HTR-8/SVneo (cell line): ENCODE measurements at regions not wholly inside any gene's neighbourhood (a gene's known extent, or its start where the extent isn't known, plus 50 kb on each side); places are given as distances from the start of the nearest gene placed in this dataset.

Source experiments
- DNase-seq: peaks from one replicate; pipeline ENCODE4 v3.0.0; 2011; ENCODE audit warnings: low spot score, mixed read lengths; ENCODE audit not compliant: insufficient read length
- FAIRE-seq: peaks from 2 replicates; lab custom pipeline; 2011; peaks lifted over from hg19 to GRCh38; lab: Jason Lieb, UNC

GRCh38 chr11:119910650-119911049, 181.7 kb upstream of the NECTIN1 start:
- FAIRE-seq, result no peak

GRCh38 chr11:119910051-119910450, 181.1 kb upstream of the NECTIN1 start:
- no peak for FAIRE-seq
- no peak for DNase-seq

More at GRCh38 chr11:119910650-119911049, 181.7 kb upstream of the NECTIN1 start:
- no peak for DNase-seq

GRCh38 chr11:119909495-119909894, 180.5 kb upstream of the NECTIN1 start:
- no peak for FAIRE-seq
- DNase-seq, result no peak

GRCh38 chr11:119909077-119909476, 180.1 kb upstream of the NECTIN1 start:
- no peak for DNase-seq
- FAIRE-seq, result no peak

- no peak for DNase-seq
- FAIRE-seq, result no peak
Observed at GRCh38 chr11:119908573-119908904, 179.5 kb upstream of the NECTIN1 start.

DNA sequence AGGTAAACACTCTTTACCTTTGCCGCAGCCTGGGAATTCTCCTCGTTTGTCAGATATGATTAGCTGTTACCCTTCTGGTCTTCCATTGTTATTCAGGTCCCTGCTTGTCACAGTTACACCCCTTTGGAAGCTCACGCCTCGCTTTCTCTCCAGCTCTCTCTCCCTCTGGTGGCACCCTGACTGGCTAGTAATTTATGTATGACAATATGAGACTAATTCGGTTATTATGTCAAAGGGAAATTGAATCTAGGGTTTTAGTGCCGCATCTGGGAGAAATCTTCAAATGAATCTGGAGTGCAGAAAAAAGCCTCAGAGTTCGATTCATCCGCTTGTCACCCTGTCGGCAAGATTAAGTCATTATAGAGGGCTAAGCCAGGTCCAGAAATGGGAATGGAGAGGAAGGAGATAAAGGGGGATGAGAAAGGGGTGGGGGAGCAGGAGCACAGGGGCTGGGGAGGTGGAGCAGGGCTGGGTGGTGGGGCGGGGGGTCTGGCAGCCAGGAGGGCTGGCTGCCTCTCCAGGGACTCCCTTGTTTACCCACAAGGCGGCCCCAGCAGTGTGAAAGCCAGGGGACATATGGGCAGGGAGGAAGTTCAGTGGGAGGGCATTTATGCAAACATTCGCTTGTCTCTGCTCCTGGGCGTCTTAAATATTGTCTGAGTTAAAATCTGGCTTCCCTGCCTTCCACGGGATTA, 179.0 kb upstream of the NECTIN1 start:
- DNase-seq, result no peak
- FAIRE-seq, result no peak

GRCh38 chr11:119907122-119907851, 178.3 kb upstream of the NECTIN1 start:
- FAIRE-seq (no peak), DNase-seq (no peak)

- DNase-seq, result no peak
- FAIRE-seq, result no peak
Observed at GRCh38 chr11:119906376-119906775, 177.4 kb upstream of the NECTIN1 start.

DNA sequence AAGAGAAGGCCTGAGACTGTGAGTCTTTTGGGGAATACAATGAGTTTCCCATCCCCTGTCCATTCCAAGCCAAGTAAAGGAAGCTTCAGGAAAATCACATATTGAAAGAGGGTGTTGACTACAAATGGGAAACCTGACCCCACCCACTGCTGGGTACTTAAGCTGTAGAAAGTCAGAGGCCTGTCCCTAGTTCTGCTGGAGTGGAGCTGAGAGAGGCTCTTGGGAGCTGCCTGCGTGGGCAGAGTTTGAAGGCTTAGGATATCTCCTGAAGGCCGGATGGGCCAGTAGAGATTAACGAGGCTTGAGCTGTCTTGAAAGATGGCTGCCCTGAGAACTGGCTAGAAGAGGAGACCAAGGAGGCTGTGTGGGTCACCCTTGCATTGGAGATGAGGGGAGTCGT, 176.2 kb upstream of the NECTIN1 start:
- FAIRE-seq, result no peak

DNA sequence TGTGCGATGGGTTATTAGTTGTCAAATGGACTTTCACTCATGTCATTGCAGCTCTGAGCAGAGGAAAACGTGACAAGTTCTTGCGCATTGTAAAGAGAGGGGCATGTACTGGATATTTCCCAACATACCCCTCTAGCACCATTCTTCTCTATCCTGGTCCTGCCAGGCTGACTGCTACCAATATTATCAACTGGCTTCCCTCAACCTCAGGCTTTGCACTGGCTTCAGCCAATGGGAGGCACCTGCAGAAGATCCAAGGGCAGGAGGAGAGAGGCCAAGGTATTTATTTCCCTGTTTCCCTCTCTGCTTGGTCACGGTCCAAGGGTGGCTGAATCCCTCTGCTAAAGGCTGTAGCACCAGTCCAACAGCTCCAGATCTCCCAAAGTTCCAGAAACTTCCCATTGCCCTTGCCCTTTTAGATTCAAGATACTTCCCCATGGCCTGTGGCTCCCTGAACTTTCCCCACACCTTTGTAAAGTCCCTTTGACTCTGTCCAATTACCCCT, 175.6 kb upstream of the NECTIN1 start:
- no peak for DNase-seq
- no peak for FAIRE-seq

More for the DNA sequence above, 176.2 kb upstream of the NECTIN1 start:
- no peak for DNase-seq

DNA sequence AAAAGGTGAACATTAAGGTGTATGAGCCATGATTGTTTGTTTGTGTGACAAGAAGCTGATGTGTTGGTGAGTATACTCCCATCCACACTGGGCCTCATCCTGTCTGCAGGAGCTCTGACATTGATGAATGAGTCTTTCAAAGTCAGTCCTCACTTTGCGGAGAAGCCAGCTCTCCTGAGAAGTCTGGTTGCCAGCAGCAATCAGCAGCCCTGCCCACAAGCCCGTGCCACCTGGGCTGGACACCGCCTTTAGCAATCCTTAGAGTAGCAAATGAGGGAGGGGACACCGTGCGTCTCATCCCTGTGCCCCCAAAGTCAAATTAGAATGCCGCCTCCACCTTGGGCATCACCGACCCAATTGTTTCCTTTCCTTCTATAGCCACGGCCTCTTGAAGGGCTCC, 174.8 kb upstream of the NECTIN1 start:
- DNase-seq (no peak), FAIRE-seq (no peak)

GRCh38 chr11:119903389-119903788, 174.4 kb upstream of the NECTIN1 start:
- FAIRE-seq (no peak), DNase-seq (no peak)

GRCh38 chr11:119902656-119903231, 173.7 kb upstream of the NECTIN1 start:
- FAIRE-seq (no peak), DNase-seq (no peak)

- DNase-seq (no peak), FAIRE-seq (no peak)
Observed at GRCh38 chr11:119901657-119902577, 172.9 kb upstream of the NECTIN1 start.

- FAIRE-seq, result no peak
- DNase-seq, result no peak
Observed at GRCh38 chr11:119899997-119900396, 171.0 kb upstream of the NECTIN1 start.

DNA sequence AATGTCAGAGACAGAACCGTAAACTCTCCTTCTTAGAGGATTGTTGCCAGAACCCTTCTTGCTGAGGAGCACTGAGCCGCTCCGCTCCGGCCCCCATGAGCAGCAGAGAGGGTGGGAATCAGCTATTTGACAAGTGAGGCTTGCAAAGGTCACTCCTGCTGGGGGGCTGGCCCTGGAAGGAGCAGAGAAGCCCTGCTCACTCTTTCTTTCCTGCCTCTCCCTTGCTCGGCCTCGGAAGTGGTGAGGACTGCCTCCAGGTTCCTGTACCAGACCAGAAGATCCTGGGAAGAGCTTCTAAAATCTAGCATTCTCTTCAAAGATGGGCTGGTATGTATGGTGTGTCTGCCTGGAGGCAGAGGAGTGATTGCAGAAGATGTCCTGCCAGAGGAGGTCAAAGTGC, 168.6 kb upstream of the NECTIN1 start:
- DNase-seq (no peak), FAIRE-seq (no peak)

- DNase-seq, result no peak
Observed at GRCh38 chr11:119897046-119897440, 168.0 kb upstream of the NECTIN1 start.

GRCh38 chr11:119896387-119897045, 167.5 kb upstream of the NECTIN1 start:
- DNase-seq, result no peak
- no peak for FAIRE-seq

More at GRCh38 chr11:119897046-119897440, 168.0 kb upstream of the NECTIN1 start:
- FAIRE-seq, result no peak

- DNase-seq (no peak), FAIRE-seq (no peak)
Observed at GRCh38 chr11:119895981-119896380, 167.0 kb upstream of the NECTIN1 start.

DNA sequence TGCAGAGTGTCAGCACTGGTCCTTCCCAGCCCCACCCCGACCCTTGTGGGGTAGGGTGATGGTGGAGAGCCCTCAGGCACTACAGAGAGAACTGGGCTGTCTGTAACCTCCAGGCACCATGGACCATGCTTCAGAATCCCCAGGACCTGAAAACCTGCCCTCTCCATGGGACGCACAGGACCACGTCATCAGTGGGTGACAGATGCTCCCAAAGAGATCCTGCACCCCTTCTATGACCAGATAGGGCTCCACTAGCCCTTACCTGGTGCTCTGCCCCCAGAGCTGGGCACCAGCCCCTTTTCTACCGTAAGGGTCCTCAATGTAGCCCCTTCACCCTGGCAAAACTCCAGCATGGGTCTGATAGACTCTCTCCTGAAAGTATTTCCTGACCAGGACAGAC, 165.9 kb upstream of the NECTIN1 start:
- FAIRE-seq (no peak), DNase-seq (no peak)
